CD4-positive, alpha-beta T cell treated with Interleukin-1 beta for 1 hour (primary cell): ENCODE measurements at regions not wholly inside any gene's neighbourhood (a gene's known extent, or its start where the extent isn't known, plus 50 kb on each side); places are given as distances from the start of the nearest gene placed in this dataset.
A peak's percentile ranks its signal among the peaks of the same experiment; 100 is the strongest.

Experiments used
- DNase-seq, 2 donors: peaks; one replicate each; pipeline ENCODE4 v3.0.0-alpha.2; 2020 to 2022

DNA sequence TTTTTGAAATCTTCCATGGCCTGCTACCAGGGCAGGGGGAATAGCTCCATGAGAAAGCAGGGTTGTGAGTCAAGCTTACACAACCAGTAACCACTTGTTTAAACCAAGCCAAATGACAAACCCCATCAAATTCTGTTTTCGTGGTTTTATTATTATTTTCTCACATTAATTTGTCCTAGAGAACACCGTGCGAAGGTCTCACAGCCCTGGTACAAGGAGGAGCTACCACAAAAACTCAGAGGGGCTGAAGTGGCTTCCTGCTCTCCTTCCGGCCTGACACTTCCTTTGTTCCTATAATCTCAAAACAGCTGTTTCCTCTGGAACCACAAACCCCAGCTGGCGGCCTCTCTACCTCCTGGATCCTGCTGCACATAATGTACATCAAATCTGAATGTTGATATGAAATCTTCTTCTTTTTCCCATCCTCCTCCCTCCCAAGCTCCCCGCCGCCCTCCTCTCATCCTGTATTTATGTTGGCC, 375.9 kb downstream of the MCTP2 start:
- DNase-seq, result no peak

DNA sequence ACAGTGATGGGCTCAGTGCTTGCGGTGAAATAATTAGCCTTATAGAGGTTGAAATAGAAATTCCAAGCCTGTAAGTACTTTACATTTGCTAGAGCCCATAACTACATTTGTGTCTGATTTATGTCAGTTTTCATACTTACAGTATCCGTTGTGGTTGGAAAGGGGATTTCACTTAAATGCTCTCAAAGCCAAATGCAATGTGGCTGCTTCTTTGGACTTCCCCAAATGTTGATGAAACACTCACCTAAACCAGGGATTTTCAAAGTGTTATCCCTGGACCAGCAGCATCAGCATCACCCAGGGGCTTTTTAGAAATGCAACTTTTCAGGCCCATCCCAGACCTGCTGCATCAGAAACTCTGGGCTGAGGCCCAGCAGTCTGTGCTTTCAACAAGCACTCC, 378.7 kb downstream of the MCTP2 start:
- no peak for DNase-seq

- DNase-seq, result no peak
Measured at GRCh38 chr15:94610485-94610884, 379.1 kb downstream of the MCTP2 start.

GRCh38 chr15:94611656-94612055, 380.3 kb downstream of the MCTP2 start:
- no peak for DNase-seq

DNA sequence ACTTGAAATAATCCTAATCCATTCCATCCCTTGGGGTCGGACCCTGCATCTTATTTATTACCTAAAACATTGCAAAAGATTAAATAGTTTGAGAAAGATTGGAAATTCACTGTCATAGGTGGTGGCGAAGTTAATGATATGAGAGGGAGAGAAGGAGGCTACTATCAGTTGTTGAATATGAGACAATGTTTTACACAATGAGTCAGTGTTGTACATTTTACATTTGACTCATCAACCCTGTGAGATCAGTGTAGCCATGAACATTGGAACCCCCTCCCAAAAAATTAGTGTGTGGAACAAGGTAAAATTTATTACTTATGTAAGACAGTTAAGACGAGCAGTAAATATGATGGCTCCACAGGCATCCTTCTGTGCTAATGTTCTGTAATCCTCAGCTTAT, 384.3 kb downstream of the MCTP2 start:
- no peak for DNase-seq

DNA sequence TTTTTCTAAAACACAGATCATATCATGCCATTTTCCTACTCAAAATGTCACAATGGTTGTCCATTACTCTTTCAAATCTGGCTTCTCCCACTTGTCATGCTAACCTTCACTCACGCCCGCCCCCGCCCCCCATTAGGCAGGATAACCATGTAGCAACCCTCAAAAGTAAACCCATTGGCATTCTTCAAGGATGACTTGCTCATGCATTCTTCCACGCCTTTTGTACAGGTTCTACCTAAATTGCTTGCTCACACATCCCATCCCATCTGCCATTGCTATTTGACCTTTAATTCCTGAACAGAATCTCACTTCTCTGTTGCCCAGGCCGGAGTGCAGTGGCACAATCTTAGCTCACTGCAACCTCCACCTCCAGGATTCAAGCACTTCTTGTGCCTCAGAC, 389.3 kb downstream of the MCTP2 start:
- no peak for DNase-seq

- no peak for DNase-seq
Measured at GRCh38 chr15:94621736-94622135, 390.4 kb downstream of the MCTP2 start.

GRCh38 chr15:94626949-94627348, 395.6 kb downstream of the MCTP2 start:
- DNase-seq, result no peak

DNA sequence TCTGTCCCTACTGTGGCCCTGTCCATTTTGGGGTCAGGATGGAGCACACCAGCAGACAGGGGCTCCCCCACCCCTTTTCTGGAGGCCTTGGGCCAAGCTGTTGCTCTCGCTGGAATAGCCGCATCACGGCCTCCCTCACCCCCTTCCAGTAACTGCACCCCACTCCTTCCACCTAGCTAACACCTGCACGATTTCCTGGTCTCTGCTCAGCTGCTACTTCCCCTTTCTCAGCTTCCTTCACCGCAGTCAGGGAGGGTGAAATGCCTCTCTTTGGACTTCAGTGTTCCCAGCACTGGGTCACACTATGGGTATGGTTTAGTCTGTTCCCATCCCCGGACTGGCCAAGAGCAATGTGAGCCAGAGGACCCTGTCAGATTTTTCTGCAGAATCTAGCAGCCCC, 400.2 kb downstream of the MCTP2 start:
- DNase-seq, result no peak

DNA sequence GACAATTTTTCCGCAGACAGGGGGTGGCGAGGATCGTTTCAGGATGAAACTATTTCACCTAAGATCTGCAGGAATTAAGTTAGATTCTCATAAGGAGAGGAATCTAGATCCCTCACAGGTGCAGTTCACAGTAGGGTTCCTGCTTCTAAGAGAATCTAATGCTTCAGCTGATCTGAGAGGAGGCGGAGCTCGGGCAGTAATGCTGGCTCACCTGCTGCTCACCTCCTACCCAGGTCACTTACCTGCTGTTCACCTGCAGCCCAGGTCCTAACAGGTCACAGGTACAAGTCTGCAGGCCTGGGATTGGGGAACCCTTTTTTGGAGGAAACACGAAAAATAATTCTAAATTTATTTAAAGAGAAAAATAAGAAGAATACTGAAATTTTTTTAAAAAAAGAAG, 406.8 kb downstream of the MCTP2 start:
- DNase-seq, result no peak

- no peak for DNase-seq
Measured at GRCh38 chr15:94639701-94640100, 408.3 kb downstream of the MCTP2 start.

- DNase-seq, result no peak
Measured at GRCh38 chr15:94644433-94644832, 413.1 kb downstream of the MCTP2 start.

GRCh38 chr15:94653071-94653470, 421.7 kb downstream of the MCTP2 start:
- DNase-seq, result no peak

- DNase-seq, result no peak
Measured at GRCh38 chr15:94655249-94655880, 424.0 kb downstream of the MCTP2 start.

DNA sequence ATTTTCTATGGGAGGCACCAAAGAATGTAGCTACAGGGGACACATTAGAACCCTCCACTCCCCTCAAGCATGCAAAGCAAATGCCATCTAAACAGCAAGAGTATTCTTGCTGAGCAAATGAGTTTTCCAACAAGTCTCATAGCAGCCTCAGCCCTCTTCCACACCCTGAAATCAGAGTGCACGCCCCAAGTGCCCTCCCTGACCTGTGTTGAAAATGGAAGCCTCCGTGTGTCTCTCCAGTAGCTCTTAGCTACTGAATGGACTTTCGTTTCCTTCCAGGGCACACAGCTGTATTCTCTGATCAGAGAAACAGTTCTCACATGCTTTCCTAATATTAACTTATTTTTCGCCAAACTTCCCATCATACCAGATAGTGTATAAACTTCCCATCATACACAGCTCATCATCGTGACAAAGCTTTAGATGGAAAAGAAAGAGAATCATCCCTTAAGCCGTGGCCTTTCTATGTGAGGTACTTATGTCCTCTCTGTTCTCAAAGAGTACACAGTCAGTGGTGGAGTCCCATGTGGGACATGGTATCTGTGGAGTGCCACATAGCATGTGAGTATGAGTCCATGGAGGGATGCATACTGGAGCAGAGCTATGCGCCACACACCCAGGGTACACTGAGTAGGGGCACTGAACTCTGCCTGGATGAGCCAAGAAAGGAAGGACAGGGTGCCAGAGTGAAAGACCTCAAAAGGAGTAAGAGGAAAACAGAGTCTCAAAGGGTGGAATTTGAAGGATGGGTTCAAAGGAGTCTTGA, 434.5 kb downstream of the MCTP2 start:
- no peak for DNase-seq

DNA sequence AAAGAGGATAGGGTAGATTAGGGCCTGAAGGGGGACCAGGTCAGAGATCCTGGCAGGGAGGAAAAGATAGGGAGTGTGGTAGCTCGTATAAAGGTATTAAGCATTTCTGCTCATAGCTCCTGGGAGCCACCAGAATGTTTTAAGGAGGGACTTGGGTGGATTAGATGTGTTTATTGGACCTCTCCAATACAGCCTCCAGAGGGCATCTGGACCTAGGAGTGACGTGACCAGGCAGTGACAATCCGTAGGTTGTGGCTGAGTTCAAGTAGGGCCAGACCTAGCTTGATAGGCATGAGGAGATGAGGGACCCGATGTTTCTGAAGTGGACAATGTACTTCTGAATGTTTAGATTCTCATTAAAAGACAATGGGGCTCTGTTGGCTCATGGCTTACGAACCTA, 435.2 kb downstream of the MCTP2 start:
- no peak for DNase-seq

- DNase-seq, result no peak
Measured at GRCh38 chr15:94667109-94667508, 435.7 kb downstream of the MCTP2 start.

DNA sequence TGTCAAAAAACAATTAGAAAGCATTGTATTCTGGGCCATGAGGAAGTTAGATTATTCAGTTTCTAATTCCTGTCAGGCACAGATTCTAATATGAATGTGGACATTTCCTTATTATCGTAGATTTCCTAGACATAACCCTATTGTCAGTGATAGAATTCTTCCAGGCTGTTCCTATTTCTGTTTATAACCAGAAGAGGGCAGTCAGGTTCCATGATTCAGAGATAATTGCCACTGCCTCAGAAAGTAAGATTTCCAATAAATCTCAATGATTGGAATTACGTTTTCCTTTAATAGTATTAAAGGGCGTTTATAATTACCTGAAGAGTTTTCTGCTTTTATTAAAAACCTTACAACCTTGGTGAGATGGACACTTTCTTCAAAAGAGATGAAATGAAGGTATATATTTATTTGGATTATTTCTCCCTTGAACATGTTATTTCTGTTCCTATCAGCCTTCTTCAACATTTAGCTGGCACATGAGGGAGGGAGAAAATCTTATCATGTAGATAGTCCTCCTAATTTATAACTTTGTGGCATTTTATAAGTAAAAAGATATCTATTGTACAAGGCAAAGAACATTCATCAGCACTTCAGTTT, 439.2 kb downstream of the MCTP2 start:
- peak in 1 of 2 donors; percentile 17 for DNase-seq

GRCh38 chr15:94671858-94672532, 440.6 kb downstream of the MCTP2 start:
- DNase-seq, result no peak

- no peak for DNase-seq
Measured at GRCh38 chr15:94673801-94674200, 442.4 kb downstream of the MCTP2 start.

DNA sequence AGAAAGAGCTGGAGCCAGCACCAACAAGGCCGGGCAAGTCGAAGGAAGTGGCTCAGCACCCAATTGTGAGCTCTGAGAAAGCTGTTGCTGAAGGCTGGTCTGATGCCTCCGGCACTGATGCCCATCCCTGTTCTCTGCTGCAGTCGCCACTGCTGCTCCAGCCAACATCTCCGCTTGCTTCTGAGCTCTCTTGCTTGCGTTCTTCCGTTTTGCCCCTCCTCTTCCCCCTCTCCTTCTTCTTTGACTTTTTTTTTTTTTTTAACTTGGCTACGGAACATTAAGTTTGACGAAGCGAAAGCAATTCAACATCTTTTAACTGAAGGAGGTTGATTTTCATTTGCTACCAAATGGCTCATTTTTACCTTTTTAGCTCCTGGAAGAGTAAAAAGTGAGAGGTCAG, 442.9 kb downstream of the MCTP2 start:
- no peak for DNase-seq

DNA sequence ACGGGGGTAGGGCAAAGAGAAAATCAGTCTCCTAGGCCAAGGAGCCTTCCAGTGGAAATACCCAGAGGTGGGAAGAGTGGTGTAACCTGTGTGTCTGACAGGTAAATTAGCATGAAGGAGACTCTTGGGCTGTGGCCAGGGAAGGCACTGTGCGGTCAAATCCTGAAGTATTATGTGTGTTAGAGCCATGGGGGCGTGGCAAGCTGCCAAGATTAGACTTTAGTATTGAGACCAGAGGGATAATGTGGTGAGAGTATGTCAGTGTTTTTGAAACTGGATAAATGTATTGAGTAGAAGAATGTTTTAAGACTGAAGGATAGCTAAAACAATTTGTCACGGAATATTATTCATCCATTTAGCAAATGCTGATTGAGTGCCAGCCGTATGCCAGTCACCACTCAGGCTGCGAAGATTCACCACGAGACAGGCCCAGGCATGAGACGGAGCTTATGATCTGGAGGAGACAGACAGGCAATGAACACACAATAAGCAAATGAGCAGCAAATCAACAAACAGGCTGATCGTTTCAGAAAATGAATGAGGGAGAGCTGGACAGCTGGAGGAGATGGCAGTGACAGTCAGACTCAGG, 445.9 kb downstream of the MCTP2 start:
- no peak for DNase-seq

DNA sequence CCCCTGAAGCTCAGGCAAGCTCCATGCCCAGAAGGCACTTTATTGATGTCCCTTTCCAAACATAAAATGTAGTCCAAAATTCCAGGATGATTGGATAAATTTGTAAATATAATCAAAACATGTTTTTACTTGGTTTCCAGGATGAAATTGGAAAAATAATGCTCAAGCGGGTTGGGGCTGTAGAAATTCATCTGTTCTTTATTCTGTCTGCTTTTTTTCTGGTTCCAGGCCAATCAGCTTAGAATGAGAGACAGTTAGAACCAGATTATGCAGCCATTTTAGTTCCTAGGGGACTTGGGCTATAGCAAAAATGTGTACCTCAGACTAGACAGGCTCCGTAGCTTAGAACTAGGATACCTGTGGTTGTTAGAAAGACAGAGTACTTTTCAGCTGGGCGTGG, 450.8 kb downstream of the MCTP2 start:
- DNase-seq, result no peak
